Subcutaneous abdominal adipose tissue (tissue), 5 donors: ENCODE measurements at regions not wholly inside any gene's neighbourhood (a gene's known extent, or its start where the extent isn't known, plus 50 kb on each side); places are given as distances from the start of the nearest gene placed in this dataset.

ENCODE experiments used
- H3K27ac ChIP-seq: one replicate; pipeline ENCODE4 v1.7.0; 2013; ENCODE audit warnings: low read depth, mild to moderate bottlenecking, inconsistent platforms, low read length, moderate library complexity
- H3K27me3 ChIP-seq, 5 donors: one replicate each; pipeline ENCODE4 v1.7.0; 2013; ENCODE audit warnings: low read length in 5 of 5, inconsistent platforms in 1 of 5; ENCODE audit not compliant: control insufficient read depth in 5 of 5, insufficient read depth in 4 of 5
- H3K36me3 ChIP-seq, 5 donors: one replicate each; pipeline ENCODE4 v1.7.0; 2013; ENCODE audit warnings: low read length in 5 of 5; ENCODE audit not compliant: control insufficient read depth in 5 of 5, insufficient read depth in 5 of 5
- H3K4me1 ChIP-seq, 5 donors: one replicate each; pipeline ENCODE4 v1.7.0; 2013; ENCODE audit warnings: low read length in 5 of 5, mild to moderate bottlenecking in 3 of 5, moderate library complexity in 1 of 5; ENCODE audit not compliant: control insufficient read depth in 5 of 5, insufficient read depth in 5 of 5
- H3K4me3 ChIP-seq, 5 donors: one replicate each; pipeline ENCODE4 v1.7.0; 2013; ENCODE audit warnings: low read length in 5 of 5, low read depth in 1 of 5
- H3K9ac ChIP-seq, 5 donors: one replicate each; pipeline ENCODE4 v1.7.0; 2013; ENCODE audit warnings: low read length in 5 of 5, mild to moderate bottlenecking in 4 of 5, moderate library complexity in 3 of 5
- H3K9me3 ChIP-seq, 5 donors: one replicate each; pipeline ENCODE4 v1.7.0; 2013; ENCODE audit warnings: low read length in 5 of 5; ENCODE audit not compliant: control insufficient read depth in 5 of 5
- donor health status: healthy.
- donor health status: healthy.
- donor health status: healthy.
- donor health status: healthy.
- donor health status: healthy.

GRCh38 chr2:43161650-43162510 lies 64.5 kb downstream of the ZFP36L2 start:
- Histone ChIP-seq H3K27me3 (no peaks in the 10 kb centered on the region), H3K36me3 (no peaks in the 10 kb centered on the region), H3K27ac (no peak overlapping the region), H3K4me1 (peaks cover 2 to 33% (median 33%) of the 10 kb centered on the region in 5 donors), H3K4me3 (no peak overlapping the region), H3K9ac (no peak overlapping the region), H3K9me3 (no peaks in the 10 kb centered on the region)

GRCh38 chr2:43160778-43161177 lies 65.6 kb downstream of the ZFP36L2 start:
- Histone ChIP-seq H3K9me3 (no peaks in the 10 kb centered on the region), H3K27ac (no peak overlapping the region), H3K27me3 (no peaks in the 10 kb centered on the region), H3K4me1 (peaks cover 2 to 36% (median 33%) of the 10 kb centered on the region in 5 donors), H3K36me3 (no peaks in the 10 kb centered on the region), H3K4me3 (no peak overlapping the region), H3K9ac (no peak overlapping the region)

- no peak overlapping the region for H3K9ac ChIP-seq
- no peak overlapping the region for H3K4me3 ChIP-seq
- no peaks in the 10 kb centered on the region for H3K36me3 ChIP-seq
- H3K9me3 ChIP-seq: no peaks in the 10 kb centered on the region
- peak overlapping the region; percentile 85 for H3K27ac ChIP-seq
- H3K27me3 ChIP-seq: no peaks in the 10 kb centered on the region
- H3K4me1 ChIP-seq: peaks cover 2 to 36% (median 33%) of the 10 kb centered on the region in 5 donors
Measured at GRCh38 chr2:43159797-43160196, 66.6 kb downstream of the ZFP36L2 start.

- Histone ChIP-seq H3K9ac (peak overlapping the region in 4 of 5 donors; percentile 16 to 76 (median 28)), H3K4me3 (peak overlapping the region in 2 of 5 donors; percentile 14 to 26), H3K27ac (peak overlapping the region; percentile 85), H3K4me1 (peaks cover 2 to 37% (median 33%) of the 10 kb centered on the region in 5 donors), H3K9me3 (no peaks in the 10 kb centered on the region), H3K36me3 (no peaks in the 10 kb centered on the region), H3K27me3 (no peaks in the 10 kb centered on the region)
Measured at GRCh38 chr2:43158259-43158880, 68.0 kb downstream of the ZFP36L2 start.

GRCh38 chr2:43157506-43158246 lies 68.7 kb downstream of the ZFP36L2 start:
- peak overlapping the region in 1 of 5 donors; percentile 22 for H3K9ac ChIP-seq
- peak overlapping the region; percentile 85 for H3K27ac ChIP-seq
- no peaks in the 10 kb centered on the region for H3K27me3 ChIP-seq
- no peaks in the 10 kb centered on the region for H3K36me3 ChIP-seq
- peaks cover 2 to 44% (median 38%) of the 10 kb centered on the region in 5 donors for H3K4me1 ChIP-seq
- H3K4me3 ChIP-seq: no peak overlapping the region
- H3K9me3 ChIP-seq: no peaks in the 10 kb centered on the region

- Histone ChIP-seq H3K9ac (no peak overlapping the region), H3K27ac (no peak overlapping the region), H3K4me3 (no peak overlapping the region), H3K36me3 (no peaks in the 10 kb centered on the region), H3K4me1 (peaks cover 2 to 46% (median 38%) of the 10 kb centered on the region in 5 donors), H3K27me3 (no peaks in the 10 kb centered on the region), H3K9me3 (no peaks in the 10 kb centered on the region)
Measured at GRCh38 chr2:43155851-43156411, 70.5 kb downstream of the ZFP36L2 start.

GRCh38 chr2:43154685-43155084 lies 71.7 kb downstream of the ZFP36L2 start:
- H3K27me3 ChIP-seq: no peaks in the 10 kb centered on the region
- H3K9me3 ChIP-seq: no peaks in the 10 kb centered on the region
- no peak overlapping the region for H3K4me3 ChIP-seq
- H3K36me3 ChIP-seq: no peaks in the 10 kb centered on the region
- no peak overlapping the region for H3K9ac ChIP-seq
- peaks cover 2 to 41% (median 30%) of the 10 kb centered on the region in 5 donors for H3K4me1 ChIP-seq
- H3K27ac ChIP-seq: no peak overlapping the region

GRCh38 chr2:43152741-43153647 lies 73.4 kb downstream of the ZFP36L2 start:
- H3K4me1 ChIP-seq: peaks cover 0 to 24% (median 13%) of the 10 kb centered on the region in 5 donors
- no peak overlapping the region for H3K4me3 ChIP-seq
- no peaks in the 10 kb centered on the region for H3K9me3 ChIP-seq
- H3K36me3 ChIP-seq: no peaks in the 10 kb centered on the region
- H3K27ac ChIP-seq: no peak overlapping the region
- H3K27me3 ChIP-seq: no peaks in the 10 kb centered on the region
- no peak overlapping the region for H3K9ac ChIP-seq

- H3K4me3 ChIP-seq: no peak overlapping the region
- peaks cover 0 to 16% (median 5%) of the 10 kb centered on the region in 5 donors for H3K4me1 ChIP-seq
- H3K27me3 ChIP-seq: no peaks in the 10 kb centered on the region
- H3K9me3 ChIP-seq: no peaks in the 10 kb centered on the region
- H3K27ac ChIP-seq: no peak overlapping the region
- H3K9ac ChIP-seq: no peak overlapping the region
- no peaks in the 10 kb centered on the region for H3K36me3 ChIP-seq
Measured at GRCh38 chr2:43152186-43152585, 74.2 kb downstream of the ZFP36L2 start.
